Fibroblast of lung (primary cell): ENCODE measurements at regions not wholly inside any gene's neighbourhood (a gene's known extent, or its start where the extent isn't known, plus 50 kb on each side); places are given as distances from the start of the nearest gene placed in this dataset.

Experiments used
- CTCF ChIP-seq, 2 donors: IDR thresholded peaks in 1 of 2; conservative IDR thresholded peaks in 1 of 2; 1 replicate in 1 of 2; 2 replicates in 1 of 2; pipeline ENCODE4 v1.5.1; 2011 to 2012; ENCODE audit warnings: low read length in 2 of 2, control low read depth in 1 of 2, inconsistent platforms in 1 of 2, low read depth in 1 of 2, mild to moderate bottlenecking in 1 of 2
- EZH2 ChIP-seq: IDR thresholded peaks from 2 replicates; pipeline ENCODE4 v1.5.1; 2012; ENCODE audit warnings: low read length, control low read depth, mild to moderate bottlenecking; ENCODE audit errors: missing control alignments

GRCh38 chrX:148268673-148269072 lies 231.7 kb upstream of the AFF2 start:
- TF ChIP-seq CTCF (conservative IDR thresholded peaks at IDR 0.05 in 1 of 2, IDR thresholded peaks at IDR 0.05 in 1 of 2; ENCODE audit: low read depth in 1 of 2, low read length in 2 of 2) (no peak), EZH2 (no peak)
